Immature natural killer cell (primary cell): ENCODE measurements at regions not wholly inside any gene's neighbourhood (a gene's known extent, or its start where the extent isn't known, plus 50 kb on each side); places are given as distances from the start of the nearest gene placed in this dataset.

Experiments
- DNase-seq, 3 donors: peaks; one replicate each; pipeline ENCODE4 v3.0.0; 2022; ENCODE audit warnings: mixed read lengths in 1 of 3
- H3K27ac Mint-ChIP-seq, 6 donors: one replicate each; pipeline ENCODE4 v1.8.0; 2020; ENCODE audit warnings: mixed read lengths in 6 of 6, mild to moderate bottlenecking in 5 of 6, inconsistent platforms in 4 of 6, moderate library complexity in 3 of 6
- H3K27me3 Mint-ChIP-seq, 3 donors: one replicate each; pipeline ENCODE4 v1.8.0; 2020 to 2021; ENCODE audit warnings: low read depth in 3 of 3, mild to moderate bottlenecking in 3 of 3, mixed read lengths in 3 of 3, moderate library complexity in 3 of 3, inconsistent platforms in 1 of 3
- H3K36me3 Mint-ChIP-seq, 3 donors: one replicate each; pipeline ENCODE4 v1.8.0; 2020; ENCODE audit warnings: mixed read lengths in 3 of 3, inconsistent platforms in 2 of 3, mild to moderate bottlenecking in 2 of 3
- H3K4me1 Mint-ChIP-seq, 2 donors: one replicate each; pipeline ENCODE4 v1.8.0; 2020; ENCODE audit warnings: inconsistent platforms in 2 of 2, mild to moderate bottlenecking in 2 of 2, mixed read lengths in 2 of 2, moderate library complexity in 1 of 2
- H3K4me3 Mint-ChIP-seq, 5 donors: one replicate each; pipeline ENCODE4 v1.8.0; 2020; ENCODE audit warnings: mild to moderate bottlenecking in 5 of 5, mixed read lengths in 5 of 5, inconsistent platforms in 3 of 5, moderate library complexity in 3 of 5
- H3K9me3 Mint-ChIP-seq, 6 donors: one replicate each; pipeline ENCODE4 v1.8.0; 2020; ENCODE audit warnings: mild to moderate bottlenecking in 6 of 6, mixed read lengths in 6 of 6, inconsistent platforms in 4 of 6, moderate library complexity in 3 of 6

GRCh38 chr18:56118422-56118821 is 520.0 kb downstream of the TXNL1 start:
- DNase-seq, result no peak
- no peaks in the 10 kb centered on the region for H3K4me1 Mint-ChIP-seq
- H3K9me3 Mint-ChIP-seq, result peaks cover 0 to 9% (median 0%) of the 10 kb centered on the region in 6 donors
- no peaks in the 10 kb centered on the region for H3K36me3 Mint-ChIP-seq
- H3K27me3 Mint-ChIP-seq, result peaks cover 0 to 2% (median 0%) of the 10 kb centered on the region in 3 donors
- no peak overlapping the region for H3K4me3 Mint-ChIP-seq
- H3K27ac Mint-ChIP-seq, result no peak overlapping the region

- Mint-ChIP-seq H3K36me3 (no peaks in the 10 kb centered on the region), H3K9me3 (peaks cover 0 to 7% (median 0%) of the 10 kb centered on the region in 6 donors), H3K27me3 (peaks cover 0 to 2% (median 0%) of the 10 kb centered on the region in 3 donors), H3K27ac (no peak overlapping the region), H3K4me3 (no peak overlapping the region), H3K4me1 (peaks cover 0 to 5% of the 10 kb centered on the region in 2 donors)
- no peak for DNase-seq
Observed at GRCh38 chr18:56115071-56116015, 523.0 kb downstream of the TXNL1 start.

GRCh38 chr18:56112984-56113383 is 525.0 kb upstream of the TCF4 start:
- no peaks in the 10 kb centered on the region for H3K36me3 Mint-ChIP-seq

GRCh38 chr18:56112013-56112749 is 524.2 kb upstream of the TCF4 start:
- H3K4me3 Mint-ChIP-seq, result no peak overlapping the region
- no peaks in the 10 kb centered on the region for H3K27me3 Mint-ChIP-seq
- H3K9me3 Mint-ChIP-seq, result peaks cover 0 to 10% (median 0%) of the 10 kb centered on the region in 6 donors
- no peak for DNase-seq
- H3K36me3 Mint-ChIP-seq, result no peaks in the 10 kb centered on the region
- H3K4me1 Mint-ChIP-seq, result peaks cover 0 to 5% of the 10 kb centered on the region in 2 donors
- H3K27ac Mint-ChIP-seq, result no peak overlapping the region

More at GRCh38 chr18:56112984-56113383, 525.0 kb upstream of the TCF4 start:
- Mint-ChIP-seq H3K9me3 (peaks cover 0 to 11% (median 0%) of the 10 kb centered on the region in 6 donors), H3K4me1 (peaks cover 0 to 5% of the 10 kb centered on the region in 2 donors), H3K27ac (no peak overlapping the region), H3K4me3 (no peak overlapping the region), H3K27me3 (no peaks in the 10 kb centered on the region)
- DNase-seq, result no peak

GRCh38 chr18:56109757-56110156 is 521.8 kb upstream of the TCF4 start:
- DNase-seq, result no peak
- no peaks in the 10 kb centered on the region for H3K27me3 Mint-ChIP-seq
- H3K4me1 Mint-ChIP-seq, result peaks cover 0 to 5% of the 10 kb centered on the region in 2 donors

GRCh38 chr18:56108478-56109367 is 520.7 kb upstream of the TCF4 start:
- Mint-ChIP-seq H3K27me3 (no peaks in the 10 kb centered on the region), H3K4me1 (peaks cover 0 to 5% of the 10 kb centered on the region in 2 donors), H3K27ac (no peak overlapping the region), H3K9me3 (peaks cover 0 to 18% (median 8%) of the 10 kb centered on the region in 6 donors), H3K4me3 (no peak overlapping the region), H3K36me3 (no peaks in the 10 kb centered on the region)
- no peak for DNase-seq

More at GRCh38 chr18:56109757-56110156, 521.8 kb upstream of the TCF4 start:
- Mint-ChIP-seq H3K4me3 (no peak overlapping the region), H3K36me3 (no peaks in the 10 kb centered on the region), H3K9me3 (peaks cover 0 to 14% (median 4%) of the 10 kb centered on the region in 6 donors), H3K27ac (no peak overlapping the region)

- Mint-ChIP-seq H3K27ac (no peak overlapping the region), H3K4me3 (no peak overlapping the region), H3K4me1 (peaks cover 0 to 5% of the 10 kb centered on the region in 2 donors), H3K27me3 (peaks cover 0 to 3% (median 0%) of the 10 kb centered on the region in 3 donors), H3K9me3 (peaks cover 0 to 21% (median 12%) of the 10 kb centered on the region in 6 donors), H3K36me3 (no peaks in the 10 kb centered on the region)
- no peak for DNase-seq
Observed at GRCh38 chr18:56107821-56108477, 520.0 kb upstream of the TCF4 start.

GRCh38 chr18:56100090-56100722 is 512.2 kb upstream of the TCF4 start:
- Mint-ChIP-seq H3K27me3 (peaks cover 0 to 3% (median 3%) of the 10 kb centered on the region in 3 donors), H3K36me3 (no peaks in the 10 kb centered on the region), H3K4me3 (no peak overlapping the region), H3K4me1 (no peaks in the 10 kb centered on the region), H3K27ac (no peak overlapping the region), H3K9me3 (peaks cover 0 to 23% (median 9%) of the 10 kb centered on the region in 6 donors)
- DNase-seq, result no peak

GRCh38 chr18:56097621-56098020 is 509.6 kb upstream of the TCF4 start:
- no peak overlapping the region for H3K27ac Mint-ChIP-seq

GRCh38 chr18:56096861-56097260 is 508.9 kb upstream of the TCF4 start:
- H3K27me3 Mint-ChIP-seq, result peaks cover 0 to 5% (median 3%) of the 10 kb centered on the region in 3 donors
- DNase-seq, result no peak
- no peak overlapping the region for H3K27ac Mint-ChIP-seq
- peaks cover 0 to 7% (median 3%) of the 10 kb centered on the region in 6 donors for H3K9me3 Mint-ChIP-seq
- no peak overlapping the region for H3K4me3 Mint-ChIP-seq
- no peaks in the 10 kb centered on the region for H3K4me1 Mint-ChIP-seq
- H3K36me3 Mint-ChIP-seq, result no peaks in the 10 kb centered on the region

More at GRCh38 chr18:56097621-56098020, 509.6 kb upstream of the TCF4 start:
- Mint-ChIP-seq H3K36me3 (no peaks in the 10 kb centered on the region), H3K9me3 (peaks cover 0 to 12% (median 2%) of the 10 kb centered on the region in 6 donors), H3K4me1 (no peaks in the 10 kb centered on the region), H3K27me3 (peaks cover 0 to 3% (median 2%) of the 10 kb centered on the region in 3 donors), H3K4me3 (no peak overlapping the region)
- no peak for DNase-seq

GRCh38 chr18:56089612-56090258 is 501.7 kb upstream of the TCF4 start:
- Mint-ChIP-seq H3K4me1 (no peaks in the 10 kb centered on the region), H3K4me3 (no peak overlapping the region), H3K27me3 (peaks cover 0 to 5% (median 3%) of the 10 kb centered on the region in 3 donors), H3K27ac (no peak overlapping the region), H3K36me3 (no peaks in the 10 kb centered on the region), H3K9me3 (peaks cover 0 to 7% (median 5%) of the 10 kb centered on the region in 6 donors)
- DNase-seq, result no peak

- H3K4me3 Mint-ChIP-seq, result no peak overlapping the region
- H3K36me3 Mint-ChIP-seq, result peaks cover 0 to 3% (median 0%) of the 10 kb centered on the region in 3 donors
- no peak overlapping the region for H3K27ac Mint-ChIP-seq
- H3K27me3 Mint-ChIP-seq, result peaks cover 0 to 3% (median 0%) of the 10 kb centered on the region in 3 donors
- H3K4me1 Mint-ChIP-seq, result no peaks in the 10 kb centered on the region
- H3K9me3 Mint-ChIP-seq, result peaks cover 0 to 6% (median 1%) of the 10 kb centered on the region in 6 donors
- DNase-seq, result peak in 1 of 3 donors; percentile 2
Observed at GRCh38 chr18:56086786-56087185, 498.8 kb upstream of the TCF4 start.
